Neuronal stem cell (in vitro differentiated cells): ENCODE measurements at regions not wholly inside any gene's neighbourhood (a gene's known extent, or its start where the extent isn't known, plus 50 kb on each side); places are given as distances from the start of the nearest gene placed in this dataset.

Experiments
- DNase-seq: peaks from one replicate; pipeline ENCODE4 v3.0.0-alpha.2; 2013; ENCODE audit warnings: low spot score
- H2AFZ ChIP-seq: one replicate; pipeline ENCODE4 v1.6.1; 2013; ENCODE audit warnings: mild to moderate bottlenecking, low read length, inconsistent platforms
- H2AK5ac ChIP-seq: 2 replicates; pipeline ENCODE4 v1.6.1; 2013; ENCODE audit warnings: low read depth, mild to moderate bottlenecking, inconsistent platforms, low read length, moderate library complexity, mixed read lengths
- H2BK120ac ChIP-seq: 2 replicates; pipeline ENCODE4 v1.6.1; 2013; ENCODE audit warnings: low read depth, mild to moderate bottlenecking, inconsistent platforms, low read length, moderate library complexity, mixed read lengths
- H2BK12ac ChIP-seq: one replicate; pipeline ENCODE4 v1.6.1; 2013; ENCODE audit warnings: low read length, inconsistent platforms
- H2BK15ac ChIP-seq: 2 replicates; pipeline ENCODE4 v1.6.1; 2013; ENCODE audit warnings: mild to moderate bottlenecking, low read length, inconsistent platforms, mixed read lengths
- H2BK5ac ChIP-seq: one replicate; pipeline ENCODE4 v1.6.1; 2013; ENCODE audit warnings: inconsistent platforms, mild to moderate bottlenecking, low read length, moderate library complexity
- H3K14ac ChIP-seq: one replicate; pipeline ENCODE4 v1.6.1; 2013; ENCODE audit warnings: low read length, inconsistent platforms
- H3K18ac ChIP-seq: 2 replicates; pipeline ENCODE4 v1.6.1; 2013; ENCODE audit warnings: low read length, inconsistent platforms
- H3K23ac ChIP-seq: 2 replicates; pipeline ENCODE4 v1.6.1; 2013; ENCODE audit warnings: low read depth, mild to moderate bottlenecking, mixed read lengths, low read length, inconsistent platforms; ENCODE audit not compliant: poor library complexity
- H3K27ac ChIP-seq: replicated peaks from 3 replicates; pipeline ENCODE4 v1.5.1; 2013; ENCODE audit warnings: low read length, inconsistent platforms
- H3K27me3 ChIP-seq, 3 experiments: 2 replicates each; pipeline ENCODE4 v1.6.1; 2013; ENCODE audit warnings: low read length in 3 of 3, mild to moderate bottlenecking in 2 of 3, inconsistent platforms in 1 of 3, low read depth in 1 of 3, mixed read lengths in 1 of 3, moderate library complexity in 1 of 3; ENCODE audit not compliant: control insufficient read depth in 3 of 3, insufficient read depth in 3 of 3
- H3K36me3 ChIP-seq, 2 donors: replicated peaks in 1 of 2; 2 replicates each; pipeline ENCODE4 v1.6.1; 2013; ENCODE audit warnings: low read length in 2 of 2; ENCODE audit not compliant: control insufficient read depth in 2 of 2, insufficient read depth in 2 of 2
- H3K4ac ChIP-seq: 2 replicates; pipeline ENCODE4 v1.6.1; 2013; ENCODE audit warnings: inconsistent platforms, mild to moderate bottlenecking, low read length, moderate library complexity
- H3K4me1 ChIP-seq, 2 donors: 1 replicate in 1 of 2; 2 replicates in 1 of 2; pipeline ENCODE4 v1.6.1; 2013; ENCODE audit warnings: low read length in 2 of 2, low read depth in 1 of 2; ENCODE audit not compliant: control insufficient read depth in 2 of 2, insufficient read depth in 1 of 2
- H3K4me2 ChIP-seq: one replicate; pipeline ENCODE4 v1.6.1; 2013; ENCODE audit warnings: mild to moderate bottlenecking, low read length, inconsistent platforms; ENCODE audit not compliant: insufficient read depth, poor library complexity, severe bottlenecking
- H3K4me3 ChIP-seq, 2 donors: 2 replicates each; pipeline ENCODE4 v1.5.1; 2013; ENCODE audit warnings: low read length in 2 of 2, mild to moderate bottlenecking in 2 of 2, inconsistent platforms in 1 of 2, moderate library complexity in 1 of 2
- H3K79me1 ChIP-seq: one replicate; pipeline ENCODE4 v1.6.1; 2013; ENCODE audit warnings: low read depth, mild to moderate bottlenecking, inconsistent platforms, low read length, moderate library complexity
- H3K9ac ChIP-seq: one replicate; pipeline ENCODE4 v1.6.1; 2013; ENCODE audit warnings: mild to moderate bottlenecking, low read depth, low read length, inconsistent platforms; ENCODE audit not compliant: poor library complexity
- H3K9me3 ChIP-seq, 2 donors: replicated peaks in 1 of 2; 2 replicates each; pipeline versions ENCODE3 to v1.6.1; 2013; ENCODE audit warnings: low read length in 2 of 2, mild to moderate bottlenecking in 2 of 2, inconsistent platforms in 1 of 2, low read depth in 1 of 2, mixed read lengths in 1 of 2, moderate library complexity in 1 of 2; ENCODE audit not compliant: control insufficient read depth in 2 of 2, insufficient read depth in 1 of 2
- H4K8ac ChIP-seq: one replicate; pipeline ENCODE4 v1.6.1; 2013; ENCODE audit warnings: low read depth, mild to moderate bottlenecking, inconsistent platforms, low read length, moderate library complexity
- H4K91ac ChIP-seq: one replicate; pipeline ENCODE4 v1.6.1; 2013; ENCODE audit warnings: low read length, low read depth, mild to moderate bottlenecking, inconsistent platforms; ENCODE audit not compliant: poor library complexity
- WGBS, 2 donors: extraction: QIAGEN DNeasy Blood & Tissue Kit; methylation state at CpG; one replicate each; pipeline ENCODE4 v1.1.7; 2013; ENCODE audit warnings: missing lambda C conversion rate in 2 of 2, mixed read lengths in 1 of 2; ENCODE audit not compliant: insufficient read length in 2 of 2, insufficient replicate concordance in 1 of 2; ENCODE audit errors: extremely low coverage in 2 of 2; 5-methylcytosine and 5-hydroxymethylcytosine counted together

DNA sequence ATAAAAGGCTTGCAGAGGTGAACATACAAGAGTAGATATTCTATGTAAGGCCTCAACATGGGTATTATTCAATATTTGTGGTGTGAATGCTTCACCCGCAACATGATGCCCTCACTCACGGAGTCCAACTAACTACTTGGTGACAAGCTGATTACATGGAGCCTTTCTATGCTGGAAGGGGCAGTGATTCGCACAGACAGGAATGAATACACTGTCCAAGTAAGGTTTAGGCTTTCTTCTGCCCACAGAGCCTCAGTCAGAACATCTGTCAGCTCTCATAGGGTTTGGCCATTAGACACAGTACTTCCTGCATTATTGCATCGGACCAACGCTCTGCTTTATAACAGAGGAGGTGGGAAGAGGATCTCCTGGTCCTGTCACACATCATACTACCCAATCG, 80.3 kb upstream of the SLC35G4 start:
- no peak overlapping the region for H3K4me3 ChIP-seq
- no peak overlapping the region for H3K27ac ChIP-seq
- no peak overlapping the region for H2BK12ac ChIP-seq
- H4K91ac ChIP-seq: no peak overlapping the region
- no CpG with 5 or more reads among the region's 6 CpGs for WGBS, 2 donors
- H3K4me1 ChIP-seq: no peaks in the 10 kb centered on the region
- peaks cover 0 to 2% of the 10 kb centered on the region in 2 donors for H3K9me3 ChIP-seq
- H3K23ac ChIP-seq: no peak overlapping the region
- H2BK15ac ChIP-seq: no peak overlapping the region
- no peak overlapping the region for H2AFZ ChIP-seq
- no peak overlapping the region for H3K14ac ChIP-seq
- H4K8ac ChIP-seq: no peak overlapping the region
- H3K79me1 ChIP-seq: no peaks in the 10 kb centered on the region
- H3K18ac ChIP-seq: no peak overlapping the region
- peaks cover 0 to 8% (median 0%) of the 10 kb centered on the region in 3 experiments for H3K27me3 ChIP-seq
- no peak overlapping the region for H2BK5ac ChIP-seq
- no peaks in the 10 kb centered on the region for H3K36me3 ChIP-seq
- H3K9ac ChIP-seq: no peak overlapping the region
- no peak overlapping the region for H2BK120ac ChIP-seq
- no peak overlapping the region for H2AK5ac ChIP-seq
- DNase-seq: no peak
- H3K4ac ChIP-seq: no peak overlapping the region
- H3K4me2 ChIP-seq: no peak overlapping the region

DNA sequence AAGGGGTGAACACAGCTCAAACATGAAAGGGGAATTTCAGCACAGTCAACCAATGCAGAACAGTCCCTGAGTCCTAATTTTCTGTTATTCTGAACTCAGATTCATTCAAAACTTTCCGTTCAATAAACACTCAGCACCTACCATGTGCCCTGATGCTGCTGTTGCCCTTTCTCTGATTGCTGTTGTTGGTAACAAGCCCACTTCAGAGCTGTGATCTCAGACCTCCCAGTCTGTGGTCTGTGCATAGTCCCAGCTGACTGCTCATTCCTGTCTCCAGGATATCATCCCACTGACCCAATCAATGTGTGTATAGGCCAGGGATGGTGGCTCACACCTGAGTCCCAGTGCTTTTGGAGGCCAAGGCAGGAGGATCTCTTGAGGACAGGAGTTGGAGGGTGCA, 82.7 kb upstream of the SLC35G4 start:
- Histone ChIP-seq H3K18ac (no peak overlapping the region), H2BK120ac (no peak overlapping the region), H3K27me3 (peaks cover 0 to 8% (median 0%) of the 10 kb centered on the region in 3 experiments), H3K4ac (no peak overlapping the region), H3K36me3 (no peaks in the 10 kb centered on the region), H2BK12ac (no peak overlapping the region), H3K23ac (no peak overlapping the region), H4K91ac (no peak overlapping the region), H3K4me2 (no peak overlapping the region), H3K27ac (no peak overlapping the region), H3K79me1 (no peaks in the 10 kb centered on the region), H4K8ac (no peak overlapping the region), H2BK15ac (no peak overlapping the region), H2BK5ac (no peak overlapping the region), H3K4me1 (no peaks in the 10 kb centered on the region), H3K9me3 (no peaks in the 10 kb centered on the region), H3K14ac (no peak overlapping the region), H2AFZ (no peak overlapping the region), H2AK5ac (no peak overlapping the region), H3K9ac (no peak overlapping the region), H3K4me3 (no peak overlapping the region)
- DNase-seq: no peak
- no CpG with 5 or more reads among the region's 1 CpG for WGBS, 2 donors

DNA sequence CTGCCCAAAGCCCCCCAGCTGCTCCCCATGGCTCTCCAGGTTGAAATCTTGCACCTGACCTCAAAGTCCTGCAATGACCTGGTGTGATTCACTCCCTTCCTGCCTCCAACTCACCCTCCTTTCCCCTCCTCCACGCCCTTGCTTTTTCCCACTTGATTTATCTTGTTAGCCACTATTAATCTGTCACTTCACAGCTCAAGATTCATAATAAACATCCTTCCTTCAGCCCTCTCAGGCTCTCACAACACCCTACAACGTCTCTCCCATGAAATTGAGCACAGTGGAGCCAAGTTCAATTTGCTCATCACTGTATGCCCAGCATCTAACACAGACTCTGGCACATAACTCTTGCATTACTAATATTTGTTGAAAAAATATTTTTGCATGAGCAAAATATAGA, 85.6 kb upstream of the SLC35G4 start:
- no peaks in the 10 kb centered on the region for H3K36me3 ChIP-seq
- no CpG with 5 or more reads among the region's 2 CpGs for WGBS, 2 donors

DNA sequence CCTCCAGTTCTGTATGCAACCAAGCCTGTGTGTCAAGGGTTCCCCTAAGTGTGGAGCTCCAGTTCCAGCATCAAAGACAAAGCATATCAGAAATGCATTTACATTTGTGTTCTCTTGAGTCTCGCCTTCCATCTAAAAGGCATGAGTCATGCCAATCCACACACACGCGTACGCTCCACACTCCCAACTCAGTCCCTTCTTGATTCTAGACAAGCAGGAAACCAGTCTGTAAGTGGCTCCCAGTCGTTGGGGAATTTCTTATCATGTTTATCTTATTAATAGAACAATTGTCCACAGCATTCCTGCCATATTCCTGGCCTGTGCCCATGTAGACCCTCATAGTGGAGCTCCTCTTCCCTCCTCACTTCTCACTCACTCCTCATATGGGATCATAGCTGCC, 86.4 kb upstream of the SLC35G4 start:
- Histone ChIP-seq H3K4me3 (no peak overlapping the region), H3K9me3 (no peaks in the 10 kb centered on the region), H3K27me3 (peaks cover 0 to 2% (median 0%) of the 10 kb centered on the region in 3 experiments), H4K91ac (no peak overlapping the region), H2AK5ac (no peak overlapping the region), H3K4ac (no peak overlapping the region), H3K9ac (no peak overlapping the region), H3K27ac (no peak overlapping the region), H3K36me3 (no peaks in the 10 kb centered on the region), H2AFZ (no peak overlapping the region), H2BK12ac (no peak overlapping the region), H2BK120ac (no peak overlapping the region), H2BK5ac (no peak overlapping the region), H3K18ac (no peak overlapping the region), H3K14ac (no peak overlapping the region), H3K79me1 (no peaks in the 10 kb centered on the region), H3K4me2 (no peak overlapping the region), H2BK15ac (no peak overlapping the region), H3K23ac (no peak overlapping the region), H3K4me1 (peaks cover 0 to 2% of the 10 kb centered on the region in 2 donors), H4K8ac (no peak overlapping the region)
- DNase-seq: no peak
- WGBS, 2 donors: no CpG with 5 or more reads among the region's 5 CpGs

More for the DNA sequence above, 85.6 kb upstream of the SLC35G4 start:
- H3K27ac ChIP-seq: no peak overlapping the region
- H3K4ac ChIP-seq: no peak overlapping the region
- no peak overlapping the region for H4K8ac ChIP-seq
- H3K9ac ChIP-seq: no peak overlapping the region
- no peak overlapping the region for H2AK5ac ChIP-seq
- H3K4me1 ChIP-seq: peaks cover 0 to 2% of the 10 kb centered on the region in 2 donors
- H3K4me3 ChIP-seq: no peak overlapping the region
- H2BK15ac ChIP-seq: no peak overlapping the region
- no peak overlapping the region for H4K91ac ChIP-seq
- H3K79me1 ChIP-seq: no peaks in the 10 kb centered on the region
- no peak overlapping the region for H3K23ac ChIP-seq
- no peak overlapping the region for H2AFZ ChIP-seq
- H3K18ac ChIP-seq: no peak overlapping the region
- peaks cover 0 to 8% (median 0%) of the 10 kb centered on the region in 3 experiments for H3K27me3 ChIP-seq
- no peak overlapping the region for H3K4me2 ChIP-seq
- H3K14ac ChIP-seq: no peak overlapping the region
- DNase-seq: no peak
- H3K9me3 ChIP-seq: no peaks in the 10 kb centered on the region
- H2BK120ac ChIP-seq: no peak overlapping the region
- no peak overlapping the region for H2BK12ac ChIP-seq
- no peak overlapping the region for H2BK5ac ChIP-seq
